Central memory CD4-positive, alpha-beta T cell (primary cell): ENCODE measurements at regions not wholly inside any gene's neighbourhood (a gene's known extent, or its start where the extent isn't known, plus 50 kb on each side); places are given as distances from the start of the nearest gene placed in this dataset.
"Not testable (repeated sequence)": the region's sequence is repeated elsewhere in the genome, so short reads cannot be mapped to it uniquely, and the experiment has no call there.

Experiments
- DNase-seq: peaks from one replicate; pipeline ENCODE4 v3.0.0; 2022

DNA sequence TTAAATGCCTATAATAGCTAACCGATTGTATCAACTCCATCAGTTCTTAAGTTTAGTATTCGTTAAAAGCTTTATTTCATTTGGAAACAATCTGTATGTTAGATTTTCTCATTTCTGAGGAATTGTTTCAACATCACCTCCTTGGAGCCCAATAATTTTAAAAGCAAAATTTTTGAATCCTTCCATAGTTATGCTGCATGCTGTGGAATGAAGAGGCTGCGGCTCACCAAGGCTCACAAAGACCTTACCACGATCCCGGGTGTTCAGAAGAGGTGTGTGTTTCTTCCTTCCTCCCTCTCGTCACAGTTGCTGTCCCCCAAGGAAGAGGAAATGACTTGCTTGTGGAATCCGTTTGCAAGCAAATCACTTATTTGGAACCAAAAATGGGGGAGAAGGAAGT, 143.8 kb downstream of the FGF1 start:
- no peak for DNase-seq

DNA sequence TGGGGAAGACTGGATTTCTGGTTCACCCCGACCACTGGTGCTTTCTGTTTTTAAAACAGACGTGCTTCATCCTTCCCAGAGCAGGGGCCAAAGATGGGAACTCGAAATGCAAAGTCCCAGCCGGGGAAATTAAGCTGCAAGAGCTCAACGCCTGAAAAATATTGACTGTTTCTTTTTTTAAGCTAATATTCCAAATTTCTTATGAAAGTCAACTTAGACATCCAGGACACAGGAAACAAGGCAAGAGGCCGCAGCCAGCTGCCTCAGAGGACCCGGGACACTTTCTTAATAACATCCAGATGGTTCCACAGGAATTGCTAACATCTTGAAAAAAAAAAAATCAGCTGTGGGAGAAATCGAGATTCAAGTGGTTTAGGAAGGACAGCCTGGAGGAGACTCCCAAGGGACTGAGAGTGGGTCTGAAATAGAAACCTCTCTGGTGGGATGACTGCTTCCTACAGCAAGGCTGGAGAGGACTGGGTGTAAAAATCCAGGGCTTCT, 144.9 kb downstream of the FGF1 start:
- DNase-seq, result no peak

DNA sequence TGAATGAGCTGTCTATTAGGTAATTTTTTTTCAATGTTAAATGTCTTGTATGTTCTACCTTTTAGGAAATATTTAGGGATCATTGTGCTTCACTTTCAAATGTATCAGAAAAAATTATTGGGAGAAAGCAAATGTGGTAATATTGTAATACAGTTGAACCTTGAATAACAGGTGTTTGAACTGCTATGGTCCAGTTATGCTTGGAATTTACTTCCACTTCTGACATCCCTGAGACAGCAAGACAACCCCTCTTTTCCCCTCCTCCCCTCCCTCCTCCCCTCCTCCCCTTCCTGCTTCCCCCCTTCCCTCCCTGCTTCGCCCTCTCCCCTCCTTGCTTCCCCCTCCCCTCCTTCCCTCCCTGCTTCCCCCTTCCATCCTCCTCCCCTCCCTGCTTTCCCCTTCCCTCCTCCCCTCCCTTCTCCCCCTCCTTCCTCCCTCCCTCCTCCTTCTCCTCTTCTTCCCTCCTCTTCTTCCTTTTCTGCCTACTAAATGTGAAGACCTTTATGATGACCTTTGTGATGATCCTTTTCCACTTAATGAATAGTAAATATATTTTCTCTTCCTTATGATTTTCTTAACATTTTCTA, 146.6 kb downstream of the FGF1 start:
- DNase-seq, result no peak

DNA sequence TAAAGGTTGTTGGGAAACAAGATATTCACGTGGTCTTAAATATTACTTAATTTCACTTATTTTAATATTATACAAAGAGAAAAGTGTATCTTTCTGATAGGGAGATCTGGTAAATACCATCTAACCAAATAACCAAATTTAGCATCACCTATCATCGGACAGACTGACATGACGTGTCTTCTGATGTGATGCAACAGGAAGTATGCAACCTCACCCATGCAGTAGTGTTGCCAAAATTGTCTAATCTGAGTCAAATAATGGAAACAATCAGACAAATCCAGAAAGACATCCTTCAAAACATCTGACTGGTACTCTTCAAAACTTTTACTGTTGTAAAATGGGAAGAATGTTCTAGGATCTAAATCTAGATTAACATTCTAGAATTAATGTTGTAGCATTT, 148.0 kb downstream of the FGF1 start:
- DNase-seq, result no peak

DNA sequence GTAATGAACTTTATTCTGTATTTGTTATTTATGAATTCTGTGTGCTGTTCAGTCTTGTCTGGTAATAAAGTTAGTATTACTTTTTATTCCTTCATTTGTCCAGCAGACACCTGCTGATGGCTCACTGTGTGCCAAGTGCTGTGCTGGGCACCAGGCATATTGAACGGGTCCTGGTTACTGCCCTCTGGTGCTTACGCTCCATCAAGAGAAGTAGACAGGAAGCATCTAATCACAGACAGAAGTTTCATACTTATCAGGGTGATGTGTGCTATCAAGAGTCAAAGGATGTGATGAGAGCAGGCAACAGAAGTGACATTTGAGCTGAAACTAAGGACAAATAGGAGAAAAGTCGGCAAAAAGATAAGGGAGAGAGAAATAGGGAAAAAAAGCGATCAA, 153.1 kb downstream of the FGF1 start:
- DNase-seq, result no peak

DNA sequence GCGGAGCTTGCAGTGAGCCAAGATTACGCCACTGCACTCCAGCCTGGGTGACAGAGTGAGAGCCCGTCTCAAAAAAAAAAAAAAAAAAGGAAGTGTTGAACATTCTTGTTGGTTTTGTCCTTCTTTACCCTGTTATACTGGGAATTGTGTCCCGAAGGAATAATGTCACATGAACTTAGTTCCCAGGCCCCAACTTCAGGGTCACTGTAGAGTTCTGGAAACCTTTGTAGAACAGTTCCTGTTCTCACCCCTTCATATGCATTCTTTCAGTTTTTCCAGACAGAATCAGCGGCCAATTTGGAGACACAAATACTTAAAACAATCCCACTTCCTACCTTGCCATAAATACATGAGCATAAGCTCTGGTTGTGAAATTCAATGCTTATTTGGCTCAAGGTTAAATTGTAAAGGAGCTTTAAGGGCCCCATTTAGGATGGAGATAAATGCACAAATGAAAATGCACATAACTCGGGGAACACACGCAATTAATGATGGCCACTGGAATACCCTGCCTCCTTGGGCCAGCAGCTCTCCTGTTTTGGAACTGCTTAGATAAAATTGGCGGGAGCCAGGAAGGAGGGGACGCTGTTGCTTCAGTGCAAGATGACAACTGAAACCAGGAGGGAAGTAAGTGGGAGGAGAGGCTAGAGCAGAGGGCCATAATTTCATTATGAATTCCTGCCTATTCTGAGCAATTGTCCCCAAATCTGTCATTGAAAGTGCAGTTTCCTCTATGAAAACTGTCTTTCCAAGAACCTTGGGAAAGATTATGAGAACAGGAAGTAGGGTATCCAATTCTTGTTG, 153.7 kb downstream of the FGF1 start:
- no peak for DNase-seq

DNA sequence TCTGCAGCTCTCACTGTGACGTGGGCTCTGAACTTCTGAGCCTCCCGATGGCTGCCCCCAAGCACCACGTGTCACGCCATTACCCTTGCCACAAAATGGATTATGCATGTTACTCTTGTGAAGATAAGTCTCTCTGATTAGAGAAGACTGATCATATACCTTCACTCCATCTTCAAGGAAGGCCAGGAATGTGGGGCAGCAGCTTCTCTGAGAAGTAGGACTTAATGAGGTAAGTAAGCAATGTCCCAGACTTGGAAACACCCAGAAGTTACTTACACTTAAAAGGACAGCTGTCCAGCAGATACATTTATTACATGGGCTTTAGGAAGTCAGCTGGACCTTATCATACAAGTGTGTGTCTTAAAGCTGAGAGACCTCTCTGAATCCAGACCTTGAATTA, 155.0 kb downstream of the FGF1 start:
- no peak for DNase-seq

DNA sequence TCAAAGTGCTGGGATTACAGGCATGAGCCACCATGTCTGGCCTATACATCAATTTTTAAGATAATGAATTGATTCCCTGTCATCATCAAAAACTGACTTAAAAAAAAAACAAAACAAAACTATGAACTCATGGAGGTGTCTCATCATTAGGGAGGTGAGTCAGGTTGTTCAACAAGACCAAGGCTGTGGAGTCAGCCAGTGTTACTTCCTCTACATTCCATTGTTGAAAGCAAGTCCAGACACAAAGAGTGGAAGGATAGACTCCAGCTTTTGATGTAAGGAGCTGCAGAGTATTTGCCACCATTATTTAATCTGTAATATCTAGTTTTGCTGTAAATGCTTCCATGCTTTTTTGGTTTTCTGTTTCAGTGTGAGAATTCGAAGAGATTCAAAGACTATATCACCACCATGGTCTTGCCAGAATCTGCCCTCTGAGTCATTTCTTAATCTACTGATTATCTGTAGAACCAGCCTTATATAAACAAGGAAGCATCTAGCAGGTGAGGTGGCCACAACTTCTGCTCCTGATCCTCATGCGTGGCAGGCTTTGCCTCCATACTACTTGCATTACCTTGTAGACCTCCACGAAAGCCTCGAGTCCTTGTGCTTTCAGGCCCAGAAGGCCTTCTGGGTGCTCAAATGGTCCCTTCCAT, 156.1 kb downstream of the FGF1 start:
- DNase-seq, result no peak

DNA sequence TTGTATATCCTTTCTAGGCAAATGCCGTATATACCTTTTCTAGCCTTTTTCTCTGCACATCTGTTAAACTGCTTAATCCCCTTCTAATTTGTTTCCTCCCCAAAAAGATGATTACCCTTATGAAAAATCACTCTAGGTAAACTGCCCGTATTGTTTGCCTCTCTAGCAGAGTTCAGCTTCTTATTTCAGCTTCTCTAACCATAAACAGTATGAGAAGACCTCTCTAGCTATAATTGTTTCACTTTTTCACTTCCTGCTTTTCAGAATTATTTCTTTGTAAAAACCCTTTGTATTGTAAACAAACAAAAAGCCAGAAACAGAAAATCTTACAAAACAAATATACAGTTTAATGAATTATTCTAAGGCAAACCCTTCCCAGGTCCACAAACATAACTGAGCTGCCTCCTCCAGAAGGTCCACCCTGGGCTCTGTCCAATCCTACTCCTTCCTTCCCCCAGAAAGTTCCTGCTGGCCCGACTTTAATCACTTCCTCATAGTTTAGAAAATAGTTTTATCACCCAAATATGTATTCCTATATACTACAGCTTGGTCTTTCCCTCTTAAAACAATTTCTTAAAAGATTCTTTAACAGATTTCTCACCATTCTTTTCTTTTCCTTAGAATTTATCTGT, 158.1 kb downstream of the FGF1 start:
- no peak for DNase-seq

DNA sequence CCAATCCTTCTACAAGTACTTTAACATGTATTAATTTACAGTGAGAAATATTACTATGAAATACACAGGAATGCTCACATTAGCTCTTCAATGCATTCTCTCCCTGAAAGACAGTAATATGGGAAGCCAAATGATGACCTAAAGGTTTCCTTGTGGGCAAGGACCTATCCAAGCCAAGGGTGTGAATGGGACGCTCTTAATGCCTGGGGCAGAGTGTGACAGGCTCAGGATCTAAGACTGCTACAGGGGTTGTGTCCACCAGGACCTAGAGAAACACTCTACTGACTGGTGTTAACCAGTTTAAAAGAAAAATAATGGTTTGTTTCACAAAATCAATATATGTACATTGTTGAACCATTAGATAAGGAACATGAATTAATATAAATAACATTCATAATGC, 158.7 kb downstream of the FGF1 start:
- no peak for DNase-seq

DNA sequence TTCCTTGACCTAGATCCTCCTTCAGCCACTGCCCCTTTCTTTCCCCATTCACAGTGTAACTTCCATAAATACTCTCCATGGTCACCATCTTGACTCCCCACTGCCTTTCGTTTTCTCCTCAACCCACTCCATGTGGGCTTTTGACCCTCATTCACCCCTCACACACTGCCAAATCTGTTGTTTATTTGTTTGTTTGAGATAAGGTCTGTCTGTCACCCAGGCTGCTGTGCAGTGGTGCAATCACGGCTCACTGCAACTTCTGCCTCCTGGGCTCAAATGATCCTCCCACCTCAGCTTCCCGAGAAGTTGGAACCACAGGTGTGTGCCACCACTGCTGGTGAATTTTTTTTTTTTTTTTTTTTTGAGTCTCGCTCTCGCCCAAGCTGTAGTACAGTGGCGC, 162.9 kb downstream of the FGF1 start:
- no peak for DNase-seq

DNA sequence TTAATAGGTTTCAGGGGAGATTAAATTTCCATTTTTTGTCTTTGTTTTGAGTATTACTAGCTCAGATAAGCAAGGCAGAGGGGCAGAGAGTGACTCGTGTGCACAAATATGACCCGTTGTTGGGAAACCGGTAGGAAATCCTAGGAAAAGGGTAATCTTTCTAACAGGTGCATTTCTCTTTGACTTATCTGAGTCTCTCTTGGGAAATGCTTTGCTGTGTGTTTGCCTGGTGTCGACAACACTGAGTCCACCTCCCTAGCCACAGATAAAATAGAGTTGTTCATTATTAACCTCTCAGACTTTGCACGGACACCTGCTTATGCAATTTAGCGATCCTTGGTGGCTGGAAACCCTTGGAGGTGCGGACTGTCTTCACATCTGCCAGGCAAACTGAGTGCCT, 164.2 kb downstream of the FGF1 start:
- DNase-seq, result no peak

DNA sequence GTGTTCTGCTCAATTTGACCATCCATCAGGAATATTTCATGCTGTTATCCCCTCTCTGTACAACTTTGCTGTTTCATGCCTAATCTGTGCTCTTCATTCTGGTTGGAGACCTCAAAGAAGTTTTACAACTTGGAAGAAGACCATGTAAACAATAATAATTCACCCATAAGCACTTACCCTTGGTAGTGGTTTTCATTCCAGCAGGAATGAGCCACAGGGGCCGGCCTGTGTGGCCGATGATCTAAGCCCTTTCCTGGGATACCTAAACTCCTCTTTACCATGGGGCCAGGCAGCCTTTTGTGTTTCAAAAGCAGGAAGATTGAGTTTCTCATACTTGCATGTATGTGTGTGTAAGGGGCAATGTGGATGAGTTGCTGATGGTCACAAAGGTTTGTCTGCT, 165.0 kb downstream of the FGF1 start:
- no peak for DNase-seq

DNA sequence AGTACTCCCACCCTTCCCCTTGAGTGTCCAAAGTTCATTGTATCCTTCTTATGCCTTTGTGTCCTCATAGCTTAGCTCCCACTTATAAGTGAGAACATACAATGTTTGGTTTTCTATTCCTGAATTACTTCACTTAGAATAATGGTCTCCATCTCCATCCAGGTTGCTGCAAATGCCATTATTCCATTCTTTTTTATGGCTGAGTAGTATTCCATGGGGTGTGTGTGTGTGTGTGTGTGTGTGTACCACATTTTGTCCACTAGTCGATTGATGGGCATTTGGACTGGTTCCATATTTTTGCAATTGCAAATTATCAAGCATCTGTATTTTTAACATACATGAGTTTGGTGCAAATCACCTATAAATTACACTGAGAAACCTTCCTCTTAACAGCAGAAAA, 166.0 kb downstream of the FGF1 start:
- DNase-seq, result not testable (repeated sequence)

DNA sequence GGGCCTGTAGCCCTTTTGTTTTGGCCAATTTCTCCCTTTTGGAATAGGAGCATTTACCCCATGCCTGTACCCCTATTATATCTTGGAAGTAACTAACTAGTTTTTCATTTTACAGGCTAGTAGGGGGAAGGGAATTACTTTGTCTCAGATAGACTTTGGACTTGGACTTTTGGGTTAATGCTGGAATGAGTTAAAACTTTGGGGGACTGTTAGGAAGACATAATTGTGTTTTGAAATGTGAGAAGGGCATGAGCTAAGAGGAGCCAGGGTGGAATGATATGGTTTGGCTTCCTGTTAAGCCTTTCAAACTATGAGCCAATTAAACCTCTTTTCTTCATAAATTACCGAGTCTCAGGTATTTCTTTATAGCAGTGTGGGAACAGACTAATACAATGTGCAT, 168.1 kb downstream of the FGF1 start:
- no peak for DNase-seq

DNA sequence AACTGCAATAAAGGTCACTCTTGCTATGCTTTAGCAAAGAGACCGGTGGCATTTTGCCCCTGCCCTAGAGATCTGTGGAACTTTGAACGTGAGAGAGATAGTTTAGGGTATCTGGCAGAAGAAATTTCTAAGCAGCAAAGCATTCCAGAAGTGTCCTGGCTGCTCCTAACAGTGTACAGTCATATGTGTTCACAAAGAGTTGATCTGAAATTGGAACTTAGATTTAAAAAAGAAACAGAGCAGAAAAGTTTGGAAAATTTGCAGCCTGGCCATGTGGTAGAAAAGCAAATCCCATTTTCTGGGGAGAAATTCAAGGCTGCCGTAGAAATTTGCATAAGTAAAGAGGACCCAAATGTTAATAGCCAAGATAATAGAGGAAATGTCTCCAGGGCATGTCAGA, 169.2 kb downstream of the FGF1 start:
- DNase-seq, result no peak

DNA sequence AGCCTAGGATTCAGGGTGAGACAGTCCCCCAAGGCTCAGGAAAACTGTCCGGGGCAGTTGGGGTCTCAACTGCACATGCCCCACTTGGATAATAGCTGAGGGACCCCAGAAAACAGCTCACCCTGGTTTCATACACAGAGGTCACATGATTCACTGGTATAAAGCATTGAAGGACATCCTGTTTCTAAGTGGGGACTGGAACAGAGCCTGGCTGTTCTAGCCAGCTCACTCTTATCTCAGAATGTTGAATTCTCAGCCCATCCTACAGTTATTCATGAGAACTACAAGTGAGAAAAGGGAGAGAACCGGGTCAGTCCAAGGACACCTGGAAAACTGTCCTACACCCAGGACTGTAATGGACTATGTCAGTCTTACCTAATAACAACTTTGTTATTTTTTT, 170.9 kb downstream of the FGF1 start:
- DNase-seq, result no peak

DNA sequence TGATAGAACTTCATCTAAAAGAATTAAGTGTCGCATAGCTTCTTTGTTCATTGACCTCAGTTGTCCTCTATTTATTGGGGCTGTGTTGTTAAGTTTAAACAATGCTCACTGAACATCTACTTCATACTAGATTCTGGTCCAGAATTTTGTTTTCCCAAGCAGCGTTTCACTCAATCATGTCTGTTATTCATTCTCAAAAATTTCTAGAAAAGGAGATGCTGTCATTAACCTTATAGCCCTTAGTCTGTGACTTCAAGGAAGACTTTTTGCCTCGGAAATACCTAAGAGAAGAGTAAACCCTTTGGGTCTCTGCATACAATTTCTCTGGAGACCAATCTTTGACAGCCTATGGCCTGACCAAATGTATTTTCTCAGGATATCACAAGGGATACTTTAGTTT, 171.7 kb downstream of the FGF1 start:
- DNase-seq, result no peak

DNA sequence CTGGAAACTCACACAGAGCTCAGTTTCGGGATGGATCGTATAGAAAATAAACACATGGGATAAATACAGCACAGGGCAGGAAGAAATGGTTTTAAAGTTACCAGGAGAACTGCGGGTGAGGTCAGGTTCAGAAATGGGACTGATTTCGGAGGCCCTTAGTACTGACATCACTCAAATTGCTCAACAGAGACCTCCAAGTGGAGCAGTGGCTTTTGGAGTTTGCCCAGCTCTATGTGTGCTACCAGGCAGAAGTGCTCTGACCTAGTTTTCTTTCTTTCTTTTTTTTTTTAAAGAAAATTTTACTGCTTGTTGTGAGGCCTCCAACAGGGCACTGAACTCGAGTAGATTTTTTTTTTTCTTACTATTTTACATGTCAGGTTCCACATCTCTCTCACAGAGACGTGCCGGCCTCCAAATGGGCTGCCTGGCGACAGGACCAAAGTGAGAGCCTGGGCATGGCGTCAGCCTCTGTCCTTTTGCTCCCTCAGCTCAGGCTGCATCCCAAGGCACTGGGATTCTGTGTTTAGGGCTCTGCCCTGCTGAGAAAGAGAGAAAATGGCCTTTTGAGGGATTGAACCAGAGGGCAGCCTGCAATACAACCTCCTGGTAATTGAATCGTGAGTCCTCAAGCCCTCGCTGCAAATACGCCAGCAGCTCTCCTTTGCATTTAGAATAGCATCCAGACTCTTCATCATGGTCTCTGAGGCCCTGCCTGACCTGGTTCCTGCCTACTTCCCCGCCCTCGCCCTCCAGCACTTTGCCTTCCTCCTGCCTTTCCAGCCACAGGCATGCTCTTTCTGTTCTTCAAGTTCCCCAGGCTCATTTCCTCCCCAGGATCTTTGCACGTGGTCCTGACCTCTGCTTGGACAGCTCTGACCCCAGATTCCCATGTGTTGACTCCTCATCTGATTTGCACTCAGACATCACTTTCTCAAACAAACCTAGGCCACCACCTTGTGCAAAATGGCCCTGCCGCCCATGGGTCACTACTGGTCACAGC, 173.5 kb downstream of the FGF1 start:
- DNase-seq, result no peak

DNA sequence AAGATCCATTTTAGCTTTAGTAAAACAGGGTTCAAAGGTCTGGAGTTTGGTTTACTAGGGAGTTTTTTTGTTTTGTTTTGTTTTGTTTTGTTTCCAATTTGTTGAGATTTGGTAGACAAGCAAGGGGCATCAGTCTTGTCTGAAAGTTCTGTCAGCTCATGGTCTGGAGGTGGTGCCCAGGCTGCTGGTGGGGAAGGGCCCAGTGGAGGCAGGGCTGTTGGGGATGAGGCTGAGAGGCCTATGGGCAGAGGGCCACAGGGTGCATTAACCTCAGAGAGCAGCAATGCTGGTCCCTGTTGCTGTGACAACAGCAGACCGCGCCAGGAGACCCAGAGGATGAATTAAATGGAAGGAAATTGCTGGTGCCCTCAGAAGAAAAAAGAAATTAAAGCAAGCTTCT, 174.5 kb downstream of the FGF1 start:
- no peak for DNase-seq

DNA sequence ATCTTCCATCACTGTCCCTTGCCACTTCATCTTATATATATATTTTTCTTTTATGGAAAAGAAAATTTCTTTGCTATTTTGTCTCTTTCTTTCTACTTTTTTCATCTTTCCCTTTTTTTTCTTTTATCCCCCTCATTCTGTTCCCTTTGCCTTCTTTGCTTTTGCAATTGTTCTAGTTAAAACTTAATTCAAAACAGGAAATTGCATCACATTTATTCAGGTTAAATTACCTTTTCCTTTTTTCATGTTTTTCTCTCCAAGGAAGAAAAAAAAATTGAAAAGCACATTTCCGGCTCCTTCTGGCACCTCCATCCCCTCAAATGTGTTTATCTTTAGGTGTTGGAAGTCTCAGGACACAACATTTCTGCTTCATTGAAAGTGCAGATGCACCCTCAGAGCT, 176.9 kb downstream of the FGF1 start:
- DNase-seq, result no peak

DNA sequence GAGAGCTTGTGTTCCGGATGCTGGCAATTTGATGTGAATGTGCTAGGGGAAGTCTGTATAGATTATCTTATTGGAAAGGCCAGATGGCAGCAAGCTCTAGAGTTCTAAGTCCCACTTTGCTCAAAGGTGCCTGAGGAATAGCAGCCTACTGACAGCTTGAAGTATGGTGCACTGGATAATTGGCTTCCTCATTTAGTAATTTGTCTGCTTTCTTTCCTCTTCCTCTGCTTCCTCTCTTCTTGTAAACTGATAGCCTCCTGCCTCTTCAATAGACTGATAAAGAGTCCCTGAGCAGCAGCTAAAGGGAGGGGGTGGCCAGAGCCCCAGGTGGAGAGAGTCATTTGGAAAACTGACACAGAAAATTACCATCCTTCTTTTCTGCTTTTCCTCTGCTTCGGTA, 177.3 kb downstream of the FGF1 start:
- no peak for DNase-seq
